SU-DHL-6 (cell line): ENCODE measurements at regions not wholly inside any gene's neighbourhood (a gene's known extent, or its start where the extent isn't known, plus 50 kb on each side); places are given as distances from the start of the nearest gene placed in this dataset.

Source experiments
- CTCF ChIP-seq: fragments of 200-600 bp; sonication (generic); IDR thresholded peaks from one replicate; pipeline ENCODE4 v1.5.1; 2017; ENCODE audit warnings: antibody characterized with exemption, mild to moderate bottlenecking, low read length, moderate library complexity; ENCODE audit not compliant: insufficient read depth, poor library complexity, severe bottlenecking
- EZH2phosphoT487 ChIP-seq: fragments of 200-600 bp; sonication (generic), shearing (Covaris generic); conservative IDR thresholded peaks from 2 replicates; pipeline ENCODE4 v1.6.1; 2018; ENCODE audit warnings: mild to moderate bottlenecking, antibody characterized with exemption, low read length, moderate library complexity, mixed read lengths

DNA sequence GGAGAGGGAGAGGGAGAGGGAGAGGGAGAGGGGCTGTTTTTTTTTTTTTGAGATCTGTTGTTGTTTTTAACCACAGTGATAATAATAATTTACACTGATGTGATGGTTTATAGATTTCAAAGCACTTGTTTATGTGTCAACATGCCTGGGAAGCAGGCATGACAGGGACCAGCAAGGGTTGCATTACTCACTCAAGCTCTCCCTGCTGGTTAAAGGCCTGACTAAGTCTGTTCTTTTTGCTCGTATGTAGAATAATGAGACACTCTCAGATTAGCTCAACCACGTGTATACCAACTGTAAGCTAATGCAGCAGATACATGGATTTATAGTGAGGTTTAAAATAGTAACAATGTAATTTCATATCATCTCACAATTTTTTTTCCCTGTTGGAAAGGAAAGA, 134.6 kb upstream of the BOD1L1 start:
- no peak for TF ChIP-seq EZH2phosphoT487
- TF ChIP-seq CTCF, result no peak
